GM21360 (cell line): ENCODE measurements at regions not wholly inside any gene's neighbourhood (a gene's known extent, or its start where the extent isn't known, plus 50 kb on each side); places are given as distances from the start of the nearest gene placed in this dataset.

Source experiments
- ATAC-seq: cut with Tn5 transposase; IDR thresholded peaks from one replicate; pipeline ENCODE4 v1.9.1; 2021; ENCODE audit warnings: mild to moderate bottlenecking, moderate library complexity; ENCODE audit not compliant: unreplicated experiment

GRCh38 chr13:89916551-89916950 is 1430.9 kb upstream of the MIR17HG start:
- ATAC-seq = no peak

GRCh38 chr13:89920461-89920860 is 1427.0 kb upstream of the MIR17HG start:
- ATAC-seq = no peak

GRCh38 chr13:89923052-89923451 is 1424.4 kb upstream of the MIR17HG start:
- ATAC-seq = no peak

GRCh38 chr13:89923736-89924135 is 1423.8 kb upstream of the MIR17HG start:
- ATAC-seq = no peak

- ATAC-seq = no peak
These were observed 1422.4 kb upstream of the MIR17HG start for GRCh38 chr13:89925107-89925506.

- no peak for ATAC-seq
These were observed 1416.6 kb upstream of the MIR17HG start for GRCh38 chr13:89930861-89931260.

DNA sequence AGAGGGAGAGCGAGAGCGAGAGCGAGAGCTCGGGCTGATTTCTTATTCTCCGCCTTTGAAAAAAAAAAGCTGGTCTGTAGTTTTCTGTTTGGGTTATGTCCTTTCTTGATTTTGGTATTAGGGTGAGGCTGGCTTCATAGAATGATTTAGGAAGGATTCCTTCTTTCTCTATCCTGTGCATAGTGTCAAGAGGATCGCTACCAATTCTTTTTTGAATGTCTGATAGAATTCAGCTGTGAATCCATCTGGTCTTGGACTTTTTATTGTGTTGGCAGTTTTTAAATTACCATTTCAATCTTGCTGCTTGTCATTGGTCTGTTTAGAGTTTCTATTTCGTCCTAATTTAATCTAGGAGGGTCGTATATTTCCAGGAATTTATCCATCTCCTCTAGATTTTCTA is 1414.6 kb upstream of the MIR17HG start:
- no peak for ATAC-seq

- no peak for ATAC-seq
These were observed 1411.2 kb upstream of the MIR17HG start for GRCh38 chr13:89936256-89936655.

DNA sequence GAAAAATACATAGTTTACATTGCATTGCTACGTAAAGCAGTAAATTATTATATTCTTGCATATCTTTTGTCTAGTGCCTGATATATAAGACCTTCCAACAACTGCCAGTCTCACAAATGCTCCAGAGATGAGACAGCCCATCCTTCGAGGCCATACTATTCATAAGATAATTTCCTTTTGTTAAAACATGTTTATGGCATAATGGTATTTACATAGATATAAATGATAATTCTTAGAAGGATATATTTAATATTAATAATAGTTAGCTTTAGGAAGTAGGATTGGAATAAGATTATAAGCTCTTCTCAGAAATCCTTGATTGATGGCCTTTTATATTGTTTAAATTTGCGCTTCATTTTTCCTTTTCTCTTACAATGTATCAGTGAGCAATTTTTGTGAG is 1410.1 kb upstream of the MIR17HG start:
- ATAC-seq = no peak

DNA sequence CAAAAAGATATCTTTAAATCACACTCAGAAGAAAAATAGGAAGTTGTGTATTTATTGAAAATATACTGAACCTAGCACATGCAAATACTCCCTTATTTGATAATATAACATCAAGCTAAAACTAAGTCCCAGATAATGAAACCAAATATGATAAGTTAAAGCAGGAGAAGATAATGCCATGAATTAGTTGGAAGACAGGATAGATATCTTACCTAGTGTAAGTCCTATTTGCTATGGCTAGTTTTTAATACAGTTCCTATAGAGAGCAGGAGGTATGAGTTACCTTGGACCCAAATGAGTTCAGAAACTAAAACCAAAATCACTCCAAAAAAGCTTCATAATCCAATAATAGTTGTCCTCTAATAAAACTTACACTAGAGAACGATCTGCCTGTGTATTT is 1407.1 kb upstream of the MIR17HG start:
- ATAC-seq = no peak

DNA sequence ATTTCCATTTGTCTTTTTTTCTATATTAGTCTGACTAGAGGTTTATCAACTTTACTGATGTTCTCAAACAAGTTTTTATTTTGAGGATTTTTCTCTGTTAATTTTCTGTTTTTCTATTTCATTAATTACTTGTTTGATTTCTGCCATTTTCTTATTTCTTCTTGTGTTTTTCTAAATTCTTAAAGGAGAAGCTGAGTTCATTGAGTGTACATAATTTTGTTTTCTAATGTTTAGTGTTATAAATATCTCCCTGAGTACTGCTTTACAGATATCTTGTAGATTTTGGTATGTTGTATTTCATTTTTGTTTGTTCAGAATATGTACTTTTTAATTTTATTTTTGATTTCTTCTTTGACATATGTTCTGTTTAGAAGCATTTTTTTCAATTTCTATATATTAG is 1404.3 kb upstream of the MIR17HG start:
- no peak for ATAC-seq

DNA sequence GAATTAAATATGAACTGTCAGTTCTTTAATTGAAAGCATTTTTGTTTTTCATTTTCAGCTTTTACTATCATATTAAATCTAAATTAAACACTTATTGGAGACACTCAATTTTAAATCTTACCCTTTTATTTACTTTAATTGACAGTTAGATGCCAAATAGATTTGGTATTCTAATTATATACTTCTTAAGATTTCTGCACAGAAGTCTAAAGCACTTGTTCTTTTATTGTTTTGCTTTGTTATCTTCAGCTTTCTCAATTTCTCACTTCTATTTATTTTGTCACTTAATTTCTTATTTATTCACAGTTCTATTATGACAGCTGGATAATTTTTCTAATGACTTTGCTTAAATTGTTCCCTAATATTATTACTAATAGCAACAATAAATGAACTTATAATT is 1397.3 kb upstream of the MIR17HG start:
- ATAC-seq = no peak

DNA sequence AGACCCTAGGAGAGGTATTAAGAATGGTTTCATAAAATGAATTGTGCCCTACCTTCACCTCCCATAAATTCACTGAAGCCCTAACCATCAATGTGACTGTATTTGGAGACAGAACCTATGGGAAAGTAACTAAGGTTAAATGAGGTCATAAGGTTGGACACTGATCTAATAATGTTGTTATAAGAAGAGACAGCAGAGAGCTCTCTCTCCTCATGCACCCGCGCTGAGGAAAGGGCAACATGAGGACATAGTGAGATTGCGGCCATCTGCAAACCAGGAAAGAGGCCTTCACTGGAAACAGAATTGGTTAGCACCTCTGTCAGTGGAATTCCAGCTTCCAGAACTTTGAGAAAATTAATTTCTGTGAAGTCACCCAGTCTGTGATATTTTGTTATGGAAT is 1396.1 kb upstream of the MIR17HG start:
- ATAC-seq = no peak

- no peak for ATAC-seq
These were observed 1393.9 kb upstream of the MIR17HG start for GRCh38 chr13:89953581-89953980.

- no peak for ATAC-seq
These were observed 1391.7 kb upstream of the MIR17HG start for GRCh38 chr13:89955773-89956172.

- no peak for ATAC-seq
These were observed 1388.4 kb upstream of the MIR17HG start for GRCh38 chr13:89959074-89959473.

DNA sequence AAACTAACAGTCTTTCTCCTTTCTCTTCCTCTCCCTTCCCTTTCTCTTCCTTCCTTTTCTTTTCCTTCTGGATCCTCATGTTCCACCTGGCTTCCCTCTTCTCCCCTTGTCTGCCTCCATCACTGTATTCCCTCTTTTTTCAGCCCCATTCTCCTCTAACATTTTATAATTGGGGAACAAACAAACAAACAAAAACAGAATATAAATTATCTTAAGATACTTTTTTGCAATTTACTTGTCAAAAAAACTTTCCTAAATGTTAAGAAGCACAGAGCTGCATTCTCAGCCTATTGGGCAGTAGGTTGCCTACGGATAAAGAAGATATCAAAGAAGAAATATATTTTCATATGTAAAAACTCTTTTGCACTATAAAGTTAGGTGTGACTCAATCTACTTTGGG is 1382.2 kb upstream of the MIR17HG start:
- ATAC-seq = no peak

- no peak for ATAC-seq
These were observed 1381.0 kb upstream of the MIR17HG start for GRCh38 chr13:89966524-89966923.

DNA sequence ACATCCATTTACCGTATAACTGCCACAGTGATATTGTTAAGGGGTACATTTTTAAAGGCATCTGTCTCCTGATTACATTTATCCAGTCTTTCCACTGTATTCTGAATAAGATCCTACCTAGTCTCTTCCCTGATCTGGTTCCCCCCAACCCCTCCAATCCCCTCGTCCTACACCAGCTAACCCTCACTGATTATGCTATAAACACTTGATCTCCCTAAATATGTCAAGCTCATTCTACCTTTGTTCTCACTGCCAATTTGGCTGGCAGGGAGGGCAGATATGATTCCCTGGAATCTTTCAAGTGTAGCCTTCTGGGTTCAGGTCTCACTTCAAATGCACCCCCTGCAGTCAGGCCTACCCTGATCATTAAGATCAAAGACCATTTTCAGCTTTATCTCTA is 1379.8 kb upstream of the MIR17HG start:
- ATAC-seq = no peak

DNA sequence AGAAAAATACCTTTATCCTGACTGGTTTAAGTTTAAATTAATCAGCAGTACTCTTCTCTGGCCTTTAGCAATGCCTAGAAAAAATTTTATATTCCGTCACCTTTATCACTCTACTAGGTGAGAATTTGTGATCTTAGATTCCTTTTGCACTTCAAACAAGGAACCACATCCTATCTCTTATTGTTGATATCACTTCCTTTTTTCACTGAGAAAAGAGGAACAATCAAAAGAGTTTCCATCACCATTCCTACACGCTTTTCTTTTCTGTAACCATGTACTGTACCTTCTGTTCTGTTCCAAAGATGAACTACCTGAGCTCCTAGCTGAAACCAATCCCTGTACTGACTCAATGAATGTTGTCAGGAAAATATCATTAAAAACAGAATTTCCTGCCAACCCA is 1379.0 kb upstream of the MIR17HG start:
- ATAC-seq = no peak

GRCh38 chr13:89970353-89970709 is 1377.2 kb upstream of the MIR17HG start:
- no peak for ATAC-seq

- ATAC-seq = no peak
These were observed 1370.3 kb upstream of the MIR17HG start for GRCh38 chr13:89977203-89977602.

GRCh38 chr13:89980896-89981295 is 1366.6 kb upstream of the MIR17HG start:
- ATAC-seq = no peak
